ENCODE measurements at regions not wholly inside any gene's neighbourhood (a gene's known extent, or its start where the extent isn't known, plus 50 kb on each side); places are given as distances from the start of the nearest gene placed in this dataset.
"Not testable (repeated sequence)": the region's sequence is repeated elsewhere in the genome, so short reads cannot be mapped to it uniquely, and the experiment has no call there.

- not testable (repeated sequence) for DNase-seq (ENCODE audit: low read depth)
These were observed 330.7 kb upstream of the PLGLB1 start for GRCh38 chr2:87352178-87352934.

GRCh38 chr2:87353408-87353807 is 331.8 kb upstream of the PLGLB1 start:
- not testable (repeated sequence) for DNase-seq (ENCODE audit: low read depth)

GRCh38 chr2:87354102-87354501 is 332.5 kb upstream of the PLGLB1 start:
- DNase-seq (ENCODE audit: low read depth), result not testable (repeated sequence)

DNA sequence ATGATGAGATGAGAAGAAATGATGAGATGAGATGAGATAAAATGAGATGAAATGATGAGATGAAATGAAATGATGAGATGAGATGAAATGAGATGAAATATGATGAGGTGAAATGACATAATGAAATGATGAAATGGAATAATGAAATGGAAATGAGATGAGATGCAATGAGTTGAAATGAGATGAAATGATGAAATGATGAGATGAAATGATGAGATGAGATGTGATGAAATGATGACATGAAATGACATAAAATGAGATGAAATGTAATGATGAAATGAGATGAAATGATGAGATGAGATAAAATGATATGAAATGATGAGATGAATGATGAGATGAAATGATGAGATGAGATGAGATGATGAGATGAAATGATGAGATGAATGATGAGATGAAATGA is 338.6 kb upstream of the PLGLB1 start:
- DNase-seq (ENCODE audit: low read depth), result not testable (repeated sequence)

GRCh38 chr2:87360927-87361326 is 339.3 kb upstream of the PLGLB1 start:
- not testable (repeated sequence) for DNase-seq (ENCODE audit: low read depth)

GRCh38 chr2:87361805-87362204 is 340.2 kb upstream of the PLGLB1 start:
- not testable (repeated sequence) for DNase-seq (ENCODE audit: low read depth)

DNA sequence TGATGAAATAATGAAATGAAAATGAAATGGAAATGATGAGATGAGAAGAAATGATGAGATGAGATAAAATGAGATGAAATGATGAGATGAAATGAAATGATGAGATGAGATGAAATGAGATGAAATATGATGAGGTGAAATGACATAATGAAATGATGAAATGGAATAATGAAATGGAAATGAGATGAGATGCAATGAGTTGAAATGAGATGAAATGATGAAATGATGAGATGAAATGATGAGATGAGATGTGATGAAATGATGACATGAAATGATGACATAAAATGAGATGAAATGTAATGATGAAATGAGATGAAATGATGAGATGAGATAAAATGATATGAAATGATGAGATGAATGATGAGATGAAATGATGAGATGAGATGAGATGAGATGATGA is 342.7 kb upstream of the PLGLB1 start:
- not testable (repeated sequence) for DNase-seq (ENCODE audit: low read depth)

- not testable (repeated sequence) for DNase-seq (ENCODE audit: low read depth)
These were observed 343.4 kb upstream of the PLGLB1 start for GRCh38 chr2:87365038-87365437.

DNA sequence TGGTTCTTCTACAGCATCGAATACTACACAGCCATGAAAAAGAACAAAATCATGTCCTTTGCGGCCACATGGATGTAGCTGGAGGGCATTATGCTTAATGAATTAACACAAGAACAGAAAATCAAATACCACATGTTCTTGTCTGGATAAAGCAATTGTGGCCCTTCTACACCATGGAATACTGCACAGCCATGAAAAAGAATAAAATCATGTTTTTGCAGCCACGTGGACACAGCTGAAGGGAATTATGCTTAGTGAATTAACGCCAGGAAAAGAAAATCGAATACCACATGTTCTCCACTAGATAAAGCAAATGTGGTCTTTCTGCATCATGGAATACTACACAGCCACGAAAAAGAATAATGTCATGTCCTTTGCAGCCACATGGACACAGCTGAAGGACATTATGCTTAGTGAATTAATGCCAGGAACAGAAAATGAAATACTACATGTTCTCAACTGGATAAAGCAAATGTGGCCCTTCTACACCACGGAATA is 361.8 kb upstream of the PLGLB2 start:
- not testable (repeated sequence) for DNase-seq (ENCODE audit: low read depth)

GRCh38 chr2:87395784-87396183 is 352.1 kb upstream of the PLGLB2 start:
- DNase-seq (ENCODE audit: low read depth), result not testable (repeated sequence)

GRCh38 chr2:87396551-87397265 is 351.2 kb upstream of the PLGLB2 start:
- not testable (repeated sequence) for DNase-seq (ENCODE audit: low read depth)

DNA sequence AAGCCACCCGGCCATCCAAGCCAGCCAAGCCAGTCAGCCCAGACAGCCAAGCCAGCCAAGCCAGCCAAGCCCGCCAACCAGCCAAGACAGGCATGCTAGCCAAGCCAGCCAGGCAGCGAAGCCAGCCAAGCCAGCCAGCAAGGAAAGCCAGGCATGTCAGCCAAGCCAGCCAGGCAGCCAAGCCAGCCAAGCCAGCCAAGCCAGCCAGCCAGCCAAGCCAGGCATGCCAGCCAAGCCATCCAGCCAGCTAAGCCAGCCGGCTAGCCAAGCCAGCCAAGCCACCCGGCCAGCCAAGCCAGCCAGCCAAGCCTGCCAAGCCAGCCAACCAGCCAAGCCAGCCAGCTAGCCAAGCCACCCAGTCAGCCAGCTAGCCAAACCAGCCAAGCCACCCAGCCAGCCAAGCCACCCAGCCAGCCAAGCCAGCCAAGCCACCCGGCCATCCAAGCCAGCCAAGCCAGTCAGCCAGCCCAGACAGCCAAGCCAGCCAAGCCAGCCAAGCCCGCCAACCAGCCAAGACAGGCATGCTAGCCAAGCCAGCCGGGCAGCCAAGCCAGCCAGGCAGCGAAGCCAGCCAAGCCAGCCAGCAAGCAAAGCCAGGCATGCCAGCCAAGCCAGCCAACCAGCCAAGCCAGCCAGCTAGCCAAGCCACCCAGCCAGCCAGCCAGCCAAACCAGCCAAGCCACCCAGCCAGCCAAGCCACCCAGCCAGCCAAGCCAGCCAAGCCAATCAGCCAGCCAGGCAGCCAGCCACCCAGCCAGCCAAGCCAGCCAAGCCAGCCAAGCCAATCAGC is 350.4 kb upstream of the PLGLB2 start:
- not testable (repeated sequence) for DNase-seq (ENCODE audit: low read depth)

DNA sequence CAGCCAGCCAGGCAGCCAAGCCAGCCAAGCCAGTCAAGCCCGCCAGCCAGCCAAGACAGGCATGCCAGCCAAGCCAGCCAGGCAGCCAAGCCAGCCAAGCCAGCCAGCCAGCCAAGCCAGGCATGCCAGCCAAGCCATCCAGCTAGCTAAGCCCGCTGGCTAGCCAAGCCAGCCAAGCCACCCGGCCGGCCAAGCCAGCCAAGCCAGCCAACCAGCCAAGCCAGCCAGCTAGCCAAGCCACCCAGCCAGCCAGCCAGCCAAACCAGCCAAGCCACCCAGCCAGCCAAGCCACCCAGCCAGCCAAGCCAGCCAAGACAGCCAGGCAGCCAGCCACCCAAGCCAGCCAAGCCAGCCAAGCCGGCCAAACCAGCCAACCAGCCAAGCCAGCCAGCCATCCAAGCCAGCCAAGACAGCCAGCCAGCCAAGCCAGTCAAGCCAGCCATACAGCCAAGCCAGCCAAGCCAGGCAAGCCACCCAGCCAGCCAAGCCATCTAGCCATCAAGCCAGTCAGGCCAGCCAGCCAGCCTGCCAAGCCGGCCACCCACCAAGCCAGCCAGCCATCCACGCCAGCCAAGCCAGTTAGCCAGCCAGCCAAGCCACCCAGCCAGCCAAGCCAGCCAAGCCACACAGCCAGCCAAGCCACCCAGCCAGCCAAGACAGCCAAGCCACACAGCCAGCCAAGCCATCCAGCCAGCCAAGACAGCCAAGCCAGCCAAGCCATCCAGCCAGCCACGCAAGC is 349.2 kb upstream of the PLGLB2 start:
- not testable (repeated sequence) for DNase-seq (ENCODE audit: low read depth)

GRCh38 chr2:87401726-87402345 is 346.1 kb upstream of the PLGLB2 start:
- DNase-seq (ENCODE audit: low read depth), result no peak

GRCh38 chr2:87403893-87404175 is 344.1 kb upstream of the PLGLB2 start:
- no peak for DNase-seq (ENCODE audit: low read depth)

DNA sequence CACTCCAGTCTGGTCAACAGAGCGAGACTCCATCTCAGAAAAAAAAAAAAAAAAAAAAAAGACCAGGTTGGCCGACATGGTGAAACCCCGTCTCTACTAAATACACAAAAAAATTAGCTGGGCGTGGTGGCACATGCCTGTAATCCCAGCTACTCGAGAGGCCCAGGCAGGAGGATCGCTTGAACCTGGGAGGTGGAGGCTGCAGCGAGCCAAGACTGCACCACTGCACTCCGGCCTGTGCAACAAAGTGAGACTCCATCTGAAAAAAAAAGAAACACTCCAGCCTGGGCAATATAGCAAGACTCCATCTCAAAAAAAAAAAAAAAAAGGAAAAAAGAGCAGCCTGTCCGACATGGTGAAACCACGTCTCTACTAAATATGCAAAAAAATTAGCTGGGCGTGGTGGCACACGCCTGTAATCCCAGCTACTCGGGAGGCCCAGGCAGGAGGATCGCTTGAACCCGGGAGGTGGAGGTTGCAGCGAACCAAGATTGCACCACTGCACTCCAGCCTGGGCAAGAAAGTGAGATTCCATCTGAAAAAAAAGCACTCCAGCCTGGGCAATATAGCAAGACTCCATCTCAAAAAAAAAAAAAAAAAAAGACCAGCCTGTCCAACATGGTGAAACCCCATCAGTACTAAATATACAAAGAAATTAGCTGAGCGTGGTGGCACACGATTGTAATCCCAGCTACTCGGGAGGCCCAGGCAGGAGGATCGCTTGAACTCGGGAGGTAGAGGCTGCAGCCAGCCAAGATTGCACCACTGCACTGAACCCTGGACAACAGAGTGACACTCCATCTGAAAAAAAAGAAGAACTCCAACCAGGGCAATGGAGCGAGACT is 343.3 kb upstream of the PLGLB2 start:
- not testable (repeated sequence) for DNase-seq (ENCODE audit: low read depth)

DNA sequence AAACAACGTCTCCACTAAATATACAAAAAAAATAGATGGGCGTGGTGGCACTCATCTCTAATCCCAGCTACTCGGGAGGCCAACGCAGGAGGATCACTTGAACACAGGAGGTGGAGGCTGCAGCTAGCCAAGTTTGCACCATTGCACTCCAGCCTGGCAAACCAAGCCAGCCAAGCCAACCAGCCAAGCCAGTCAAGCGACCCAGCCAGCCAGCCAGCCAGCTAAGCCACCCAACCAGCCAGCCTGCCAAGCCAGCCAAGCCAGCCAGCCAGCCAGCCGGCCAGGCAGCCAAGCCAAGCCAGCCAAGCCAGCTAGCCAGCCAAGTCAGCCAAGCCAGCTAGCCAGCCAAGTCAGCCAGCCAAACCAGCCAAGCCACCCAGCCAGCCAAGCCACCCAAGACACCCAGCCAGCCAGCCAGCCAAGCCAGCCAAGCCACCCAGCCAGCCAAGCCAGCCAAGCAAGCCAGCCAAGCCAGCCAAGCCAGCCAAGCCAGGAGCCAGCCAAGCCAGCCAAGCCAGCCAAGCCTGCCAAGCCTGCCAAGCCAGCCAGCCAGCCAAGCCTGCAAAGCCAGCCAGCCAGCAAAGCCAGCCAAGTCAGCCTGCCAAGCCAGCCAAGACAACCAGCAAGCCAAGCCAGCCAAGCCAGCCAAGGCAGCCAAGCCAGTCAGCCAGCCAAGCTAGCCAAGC is 342.2 kb upstream of the PLGLB2 start:
- not testable (repeated sequence) for DNase-seq (ENCODE audit: low read depth)

DNA sequence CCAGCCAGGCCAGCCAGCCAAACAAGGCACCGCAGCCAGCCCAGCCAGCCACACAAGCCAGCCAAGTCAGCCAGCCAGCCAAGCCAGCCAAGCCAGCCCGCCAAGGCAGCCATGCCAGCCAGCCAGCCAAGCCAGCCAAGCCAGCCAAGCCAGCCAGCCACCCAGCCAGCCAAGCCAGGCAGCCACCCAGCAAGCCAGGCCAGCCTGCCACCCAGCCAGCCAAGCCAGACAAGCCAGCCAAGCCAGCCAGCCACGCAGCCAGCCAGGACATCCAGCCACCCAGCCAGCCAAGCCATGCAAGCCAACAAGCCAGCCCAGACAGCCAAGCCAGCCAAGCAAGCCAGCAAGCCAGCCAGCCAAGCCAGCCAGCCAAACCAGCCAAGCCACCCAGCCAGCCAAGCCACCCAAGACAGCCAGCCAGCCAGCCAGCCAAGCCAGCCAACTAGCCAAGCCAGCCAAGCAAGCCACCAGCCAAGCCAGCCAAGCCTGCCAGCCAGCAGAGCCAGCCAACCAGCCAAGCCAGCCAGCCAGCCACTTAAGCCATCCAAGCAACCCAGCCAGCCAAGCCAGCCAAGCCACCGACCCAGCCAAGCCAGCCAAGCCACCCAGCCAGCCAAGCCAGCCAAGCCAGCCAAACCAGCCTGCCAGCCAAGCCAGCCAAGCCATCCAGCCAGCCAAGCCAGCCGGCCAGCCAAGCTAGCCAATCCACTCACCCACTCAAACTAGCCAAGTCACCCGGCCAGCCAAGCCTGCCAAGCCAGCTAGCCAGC is 341.3 kb upstream of the PLGLB2 start:
- not testable (repeated sequence) for DNase-seq (ENCODE audit: low read depth)

- DNase-seq (ENCODE audit: low read depth), result not testable (repeated sequence)
These were observed 338.3 kb upstream of the PLGLB2 start for GRCh38 chr2:87409601-87410000.
